GM18858 (cell line): ENCODE measurements at regions not wholly inside any gene's neighbourhood (a gene's known extent, or its start where the extent isn't known, plus 50 kb on each side); places are given as distances from the start of the nearest gene placed in this dataset.
"Not testable (repeated sequence)": the region's sequence is repeated elsewhere in the genome, so short reads cannot be mapped to it uniquely, and the experiment has no call there.

ENCODE experiments used
- ATAC-seq: cut with Tn5 transposase; IDR thresholded peaks from one replicate; pipeline ENCODE4 v1.9.1; 2021; ENCODE audit not compliant: unreplicated experiment

- no peak for ATAC-seq
Observed at GRCh38 chr9:30774326-30774725, 1610.1 kb upstream of the ACO1 start.

- ATAC-seq: no peak
Observed at GRCh38 chr9:30775236-30775635, 1609.2 kb upstream of the ACO1 start.

GRCh38 chr9:30796764-30797163, 1587.7 kb upstream of the ACO1 start:
- no peak for ATAC-seq

GRCh38 chr9:30799527-30800101, 1584.8 kb upstream of the ACO1 start:
- ATAC-seq: no peak

- no peak for ATAC-seq
Observed at GRCh38 chr9:30800421-30800820, 1584.0 kb upstream of the ACO1 start.

- no peak for ATAC-seq
Observed at GRCh38 chr9:30812821-30813220, 1571.6 kb upstream of the ACO1 start.

GRCh38 chr9:30815585-30815984, 1568.9 kb upstream of the ACO1 start:
- no peak for ATAC-seq

GRCh38 chr9:30845136-30845535, 1539.3 kb upstream of the ACO1 start:
- no peak for ATAC-seq

- ATAC-seq: no peak
Observed at GRCh38 chr9:30846651-30847050, 1537.8 kb upstream of the ACO1 start.

GRCh38 chr9:30851600-30851999, 1532.8 kb upstream of the ACO1 start:
- no peak for ATAC-seq

- ATAC-seq: no peak
Observed at GRCh38 chr9:30900706-30901105, 1483.7 kb upstream of the ACO1 start.

GRCh38 chr9:30913331-30913730, 1471.1 kb upstream of the ACO1 start:
- ATAC-seq: no peak

GRCh38 chr9:30915451-30915850, 1469.0 kb upstream of the ACO1 start:
- no peak for ATAC-seq

- no peak for ATAC-seq
Observed at GRCh38 chr9:30925126-30925525, 1459.3 kb upstream of the ACO1 start.

- ATAC-seq: no peak
Observed at GRCh38 chr9:30925635-30926034, 1458.8 kb upstream of the ACO1 start.

GRCh38 chr9:30928045-30928444, 1456.4 kb upstream of the ACO1 start:
- no peak for ATAC-seq

GRCh38 chr9:30932226-30932625, 1452.2 kb upstream of the ACO1 start:
- ATAC-seq: no peak

GRCh38 chr9:30935730-30936129, 1448.7 kb upstream of the ACO1 start:
- no peak for ATAC-seq

- ATAC-seq: no peak
Observed at GRCh38 chr9:30937106-30937505, 1447.3 kb upstream of the ACO1 start.

- not testable (repeated sequence) for ATAC-seq
Observed at GRCh38 chr9:30942852-30943251, 1441.6 kb upstream of the ACO1 start.

- ATAC-seq: no peak
Observed at GRCh38 chr9:30943446-30944224, 1440.8 kb upstream of the ACO1 start.

GRCh38 chr9:30944225-30944569, 1440.2 kb upstream of the ACO1 start:
- no peak for ATAC-seq

GRCh38 chr9:30944741-30945280, 1439.6 kb upstream of the ACO1 start:
- ATAC-seq: no peak
